K562 (cell line): ENCODE measurements at regions not wholly inside any gene's neighbourhood (a gene's known extent, or its start where the extent isn't known, plus 50 kb on each side); places are given as distances from the start of the nearest gene placed in this dataset.

Experiments used
- ATAC-seq: fragments of 200-7000 bp; cut with Tn5 transposase; 3 replicates; pipeline ENCODE4 v1.9.1; 2020; ENCODE audit warnings: moderate library complexity
- BruUV-seq: library from RNA; stranded (reverse); fragments of 400-500 nt; replicated peaks from 2 replicates; lab custom pipeline; 2021; lab: Mats Ljungman, UMichigan
- CTCF ChIA-PET: fragments of 300-600 bp; formaldehyde crosslinking; extraction: SDS; loops from one replicate; lab custom pipeline; 2021; ENCODE audit warnings: low intra/inter-chr PET ratio; lab: Yijun Ruan, JAX
- POLR2A ChIA-PET: fragments of 300-600, 350-650 bp; sonication (Branson Sonifier 250); formaldehyde crosslinking; extraction: SDS; loops from one replicate; lab custom pipeline; 2021; ENCODE audit warnings: antibody characterized with exemption, inconsistent platforms; lab: Yijun Ruan, JAX
- DNase-seq, 4 experiments: peaks; one replicate each; pipeline versions ENCODE4 v3.0.0 to v3.0.0-alpha.2; 2011 to 2018; ENCODE audit warnings: low spot score in 3 of 4, mixed read lengths in 3 of 4; ENCODE audit errors: extremely low read depth in 1 of 4
- FAIRE-seq: peaks from 2 replicates; lab custom pipeline; 2011; peaks lifted over from hg19 to GRCh38; lab: Jason Lieb, UNC
- H2AFZ ChIP-seq: 2 replicates; pipeline ENCODE4 v1.6.0; 2011; ENCODE audit warnings: low read depth, low read length, control low read depth, inconsistent platforms
- H3K27ac ChIP-seq: fragments of 200-600 bp; 3 replicates; pipeline ENCODE4 v1.8.0; 2011; ENCODE audit warnings: low read depth, mild to moderate bottlenecking, control low read depth, inconsistent platforms, low read length, moderate library complexity, mixed read lengths; ENCODE audit errors: extremely low read depth
- H3K27me3 ChIP-seq, 2 experiments: fragments of 300-600 bp in 1 of 2; 2 replicates in 1 of 2; 3 replicates in 1 of 2; pipeline versions ENCODE4 v1.6.0 to v1.8.0; 2011; ENCODE audit warnings: inconsistent platforms in 2 of 2, low read length in 2 of 2, mild to moderate bottlenecking in 1 of 2, mixed read lengths in 1 of 2, moderate library complexity in 1 of 2; ENCODE audit not compliant: control insufficient read depth in 2 of 2, insufficient read depth in 2 of 2
- H3K36me3 ChIP-seq: fragments of 300-600 bp; 3 replicates; pipeline ENCODE4 v1.8.0; 2011; ENCODE audit warnings: mild to moderate bottlenecking, low read length, inconsistent platforms; ENCODE audit not compliant: control insufficient read depth, insufficient read depth
- H3K4me1 ChIP-seq, 2 experiments: fragments of 200-600 bp in 1 of 2; replicated peaks in 1 of 2; 2 replicates in 1 of 2; 3 replicates in 1 of 2; pipeline versions ENCODE4 v1.5.1 to v1.8.0; 2011; ENCODE audit warnings: inconsistent platforms in 2 of 2, low read length in 2 of 2, mild to moderate bottlenecking in 1 of 2, mixed read lengths in 1 of 2, moderate library complexity in 1 of 2; ENCODE audit not compliant: control insufficient read depth in 2 of 2, insufficient read depth in 2 of 2
- H3K4me2 ChIP-seq: 2 replicates; pipeline ENCODE4 v1.6.1; 2011; ENCODE audit warnings: low read length, control low read depth, inconsistent platforms, mixed read lengths; ENCODE audit not compliant: insufficient read depth
- H3K4me3 ChIP-seq: fragments of 200-600 bp; sonication (generic), shearing (Covaris generic); 2 replicates; pipeline ENCODE4 v1.5.1; 2016; ENCODE audit warnings: control low read depth, inconsistent platforms
- H3K79me2 ChIP-seq: fragments of 200-600 bp; 3 replicates; pipeline ENCODE4 v1.8.0; 2011; ENCODE audit warnings: low read length, inconsistent platforms; ENCODE audit not compliant: control insufficient read depth, insufficient read depth
- H3K9ac ChIP-seq, 2 experiments: 2 replicates each; pipeline versions ENCODE4 v1.6.0 to v1.6.1; 2011; ENCODE audit warnings: low read depth in 2 of 2, low read length in 2 of 2, control low read depth in 1 of 2, inconsistent platforms in 1 of 2, mild to moderate bottlenecking in 1 of 2, mixed read lengths in 1 of 2; ENCODE audit not compliant: insufficient read depth in 1 of 2
- H3K9me1 ChIP-seq: one replicate; pipeline ENCODE4 v1.6.0; 2011; ENCODE audit warnings: inconsistent platforms, mild to moderate bottlenecking, low read length, moderate library complexity; ENCODE audit not compliant: control insufficient read depth, insufficient read depth
- H3K9me3 ChIP-seq: replicated peaks from 2 replicates; pipeline ENCODE4 v1.5.1; 2011; ENCODE audit warnings: low read depth, low read length, inconsistent platforms; ENCODE audit not compliant: control insufficient read depth, insufficient read depth
- H4K20me1 ChIP-seq: replicated peaks from 2 replicates; pipeline ENCODE4 v1.6.1; 2011; ENCODE audit warnings: low read length, inconsistent platforms, mixed read lengths; ENCODE audit not compliant: control insufficient read depth, insufficient read depth
- BHLHE40 ChIP-seq: IDR thresholded peaks from 2 replicates; pipeline ENCODE4 v1.6.1; 2011; ENCODE audit warnings: low read length, improper control_type of control experiment
- CAMTA2 ChIP-seq: fragments of 250-450 bp; sonication (Bioruptor Pico); conservative IDR thresholded peaks from 2 replicates; pipeline ENCODE4 v1.5.1; 2022
- ESRRB ChIP-seq: fragments of 250-450 bp; sonication (Bioruptor Pico); IDR thresholded peaks from 2 replicates; pipeline ENCODE4 v1.5.0; 2020; ENCODE audit warnings: mild to moderate bottlenecking, moderate library complexity, borderline replicate concordance
- HOXB6 ChIP-seq: fragments of 250-450 bp; sonication (Bioruptor Pico); IDR thresholded peaks from 2 replicates; pipeline ENCODE4 v1.5.1; 2022; ENCODE audit warnings: mild to moderate bottlenecking, borderline replicate concordance
- IFI16 ChIP-seq: fragments of 250-450 bp; sonication (Bioruptor Pico); IDR thresholded peaks from 2 replicates; pipeline ENCODE4 v2.1.2; 2022; ENCODE audit warnings: mild to moderate bottlenecking, inconsistent platforms
- KLF6 ChIP-seq: fragments of 250-450 bp; sonication (Bioruptor Pico); IDR thresholded peaks from 2 replicates; pipeline ENCODE4 v1.4.0; 2020; ENCODE audit warnings: mild to moderate bottlenecking, moderate library complexity, borderline replicate concordance
- LCOR ChIP-seq: sonication (generic); formaldehyde crosslinking; IDR thresholded peaks from 2 replicates; pipeline ENCODE4 v1.8.0; 2022; ENCODE audit warnings: mild to moderate bottlenecking, missing genetic modification reagents
- MAX ChIP-seq: sonication (generic); formaldehyde crosslinking; IDR thresholded peaks from 2 replicates; pipeline ENCODE4 v1.9.0; 2022; ENCODE audit warnings: mild to moderate bottlenecking, missing genetic modification reagents
- MTA1 ChIP-seq: fragments of 450-650 bp; IDR thresholded peaks from 2 replicates; pipeline ENCODE4 v1.6.1; 2017; ENCODE audit warnings: borderline replicate concordance
- RAD51 ChIP-seq: fragments of 450-650 bp; IDR thresholded peaks from 2 replicates; pipeline ENCODE4 v1.7.1; 2016; ENCODE audit warnings: low read depth, mild to moderate bottlenecking, borderline replicate concordance
- SPI1 ChIP-seq: IDR thresholded peaks from 2 replicates; pipeline ENCODE4 v1.6.1; 2011; ENCODE audit warnings: low read depth, low read length, control low read depth, borderline replicate concordance
- TAF1 ChIP-seq: IDR thresholded peaks from 2 replicates; pipeline ENCODE4 v1.6.1; 2011; ENCODE audit warnings: mild to moderate bottlenecking, low read length, moderate library complexity; ENCODE audit not compliant: insufficient read depth, control insufficient read depth, severe bottlenecking; ENCODE audit errors: extremely low read depth
- TAL1 ChIP-seq: fragments of 450-650 bp; IDR thresholded peaks from 2 replicates; pipeline ENCODE4 v1.6.1; 2016; ENCODE audit warnings: mild to moderate bottlenecking
- ZNF239 ChIP-seq: fragments of 250-450 bp; sonication (Bioruptor Pico); IDR thresholded peaks from 2 replicates; pipeline ENCODE4 v1.4.0; 2020; ENCODE audit warnings: mild to moderate bottlenecking
- ZNF785 ChIP-seq: fragments of 250-450 bp; sonication (Bioruptor Pico); IDR thresholded peaks from 2 replicates; pipeline ENCODE4 v1.4.0; 2020; ENCODE audit warnings: mild to moderate bottlenecking
- WGBS: fragments of 100-300 bp; shearing (Covaris generic); methylation state at CpG from one replicate; pipeline ENCODE4 v1.1.6; 2016; ENCODE audit warnings: low coverage, mixed read lengths; ENCODE audit not compliant: insufficient coverage; ENCODE audit errors: missing lambda C conversion rate; 5-methylcytosine and 5-hydroxymethylcytosine counted together
- in situ Hi-C: fragments of 300-500 bp; cut with MboI; formaldehyde crosslinking; loops from 4 replicates; pipeline ENCODE4 v1.15.0; 2018; ENCODE audit warnings: inconsistent platforms, mixed read lengths
- intact Hi-C: fragments of 100-400 bp; cut with micrococcal nuclease; formaldehyde crosslinking; loops from 2 replicates; pipeline ENCODE4 v1.14.2; 2022
- TF ChIP-seq, protein P1 (sequence below): fragments of 250-450 bp; sonication (Bioruptor Pico); IDR thresholded peaks from 2 replicates; pipeline ENCODE4 v1.5.0; 2020; ENCODE audit warnings: mild to moderate bottlenecking
- TF ChIP-seq, protein P2 (sequence below): IDR thresholded peaks from 3 replicates; pipeline ENCODE4 v1.6.1; 2011; ENCODE audit warnings: borderline replicate concordance, mild to moderate bottlenecking, moderate library complexity; ENCODE audit not compliant: insufficient read length; ENCODE audit errors: extremely low read depth
- TF ChIP-seq, protein P3 (sequence below): fragments of 250-450 bp; sonication (Bioruptor Pico); IDR thresholded peaks from 2 replicates; pipeline ENCODE4 v1.4.0; 2020
- TF ChIP-seq, protein P4 (sequence below): fragments of 450-650 bp; IDR thresholded peaks from 2 replicates; pipeline ENCODE4 v1.6.1; 2016; ENCODE audit warnings: missing biosample characterization, missing genetic modification characterization

- no peak overlapping the region for H3K4me2 ChIP-seq
- no TSS peak for BruUV-seq
- ATAC-seq, result no peak
- H3K9me3 ChIP-seq, result no peaks in the 10 kb centered on the region
- no peaks in the 10 kb centered on the region for H3K4me1 ChIP-seq
- H3K9ac ChIP-seq, result no peak overlapping the region
- ChIA-PET POLR2A (no interaction called here), CTCF (no interaction called here)
- intact Hi-C loops, result no loop called here
- 0% methylated on average over 3 of the region's 3 CpGs for WGBS
- no peak overlapping the region for H2AFZ ChIP-seq
- H3K9me1 ChIP-seq, result no peaks in the 10 kb centered on the region
- no peak for DNase-seq
- H4K20me1 ChIP-seq, result no peaks in the 10 kb centered on the region
- H3K27me3 ChIP-seq, result no peaks in the 10 kb centered on the region; a peak in 1 of 5 replicates
- H3K36me3 ChIP-seq, result no peaks in the 10 kb centered on the region
- no peak overlapping the region for H3K4me3 ChIP-seq
- in situ Hi-C loops, result no loop called here
- FAIRE-seq, result no peak
- no peak overlapping the region for H3K27ac ChIP-seq
- H3K79me2 ChIP-seq, result no peaks in the 10 kb centered on the region
- no peak for TF ChIP-seq IFI16 (CRISPR knock-in tag)
- TF ChIP-seq RAD51, result no peak
- no peak for TF ChIP-seq MTA1
- TF ChIP-seq TAF1, result no peak
- TF ChIP-seq TAL1, result no peak
- TF ChIP-seq KLF6 (CRISPR knock-in tag), result no peak
- TF ChIP-seq HOXB6 (CRISPR knock-in tag), result no peak
- TF ChIP-seq SPI1, result no peak
- TF ChIP-seq, protein P1, sequence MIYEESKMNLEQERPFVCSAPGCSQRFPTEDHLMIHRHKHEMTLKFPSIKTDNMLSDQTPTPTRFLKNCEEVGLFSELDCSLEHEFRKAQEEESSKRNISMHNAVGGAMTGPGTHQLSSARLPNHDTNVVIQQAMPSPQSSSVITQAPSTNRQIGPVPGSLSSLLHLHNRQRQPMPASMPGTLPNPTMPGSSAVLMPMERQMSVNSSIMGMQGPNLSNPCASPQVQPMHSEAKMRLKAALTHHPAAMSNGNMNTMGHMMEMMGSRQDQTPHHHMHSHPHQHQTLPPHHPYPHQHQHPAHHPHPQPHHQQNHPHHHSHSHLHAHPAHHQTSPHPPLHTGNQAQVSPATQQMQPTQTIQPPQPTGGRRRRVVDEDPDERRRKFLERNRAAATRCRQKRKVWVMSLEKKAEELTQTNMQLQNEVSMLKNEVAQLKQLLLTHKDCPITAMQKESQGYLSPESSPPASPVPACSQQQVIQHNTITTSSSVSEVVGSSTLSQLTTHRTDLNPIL, result no peak
- TF ChIP-seq ZNF785 (CRISPR knock-in tag), result no peak
- no peak for TF ChIP-seq LCOR (CRISPR knock-in tag)
- TF ChIP-seq CAMTA2 (CRISPR knock-in tag), result no peak
- no peak for TF ChIP-seq ESRRB (CRISPR knock-in tag)
- TF ChIP-seq, protein P2, sequence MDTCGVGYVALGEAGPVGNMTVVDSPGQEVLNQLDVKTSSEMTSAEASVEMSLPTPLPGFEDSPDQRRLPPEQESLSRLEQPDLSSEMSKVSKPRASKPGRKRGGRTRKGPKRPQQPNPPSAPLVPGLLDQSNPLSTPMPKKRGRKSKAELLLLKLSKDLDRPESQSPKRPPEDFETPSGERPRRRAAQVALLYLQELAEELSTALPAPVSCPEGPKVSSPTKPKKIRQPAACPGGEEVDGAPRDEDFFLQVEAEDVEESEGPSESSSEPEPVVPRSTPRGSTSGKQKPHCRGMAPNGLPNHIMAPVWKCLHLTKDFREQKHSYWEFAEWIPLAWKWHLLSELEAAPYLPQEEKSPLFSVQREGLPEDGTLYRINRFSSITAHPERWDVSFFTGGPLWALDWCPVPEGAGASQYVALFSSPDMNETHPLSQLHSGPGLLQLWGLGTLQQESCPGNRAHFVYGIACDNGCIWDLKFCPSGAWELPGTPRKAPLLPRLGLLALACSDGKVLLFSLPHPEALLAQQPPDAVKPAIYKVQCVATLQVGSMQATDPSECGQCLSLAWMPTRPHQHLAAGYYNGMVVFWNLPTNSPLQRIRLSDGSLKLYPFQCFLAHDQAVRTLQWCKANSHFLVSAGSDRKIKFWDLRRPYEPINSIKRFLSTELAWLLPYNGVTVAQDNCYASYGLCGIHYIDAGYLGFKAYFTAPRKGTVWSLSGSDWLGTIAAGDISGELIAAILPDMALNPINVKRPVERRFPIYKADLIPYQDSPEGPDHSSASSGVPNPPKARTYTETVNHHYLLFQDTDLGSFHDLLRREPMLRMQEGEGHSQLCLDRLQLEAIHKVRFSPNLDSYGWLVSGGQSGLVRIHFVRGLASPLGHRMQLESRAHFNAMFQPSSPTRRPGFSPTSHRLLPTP, result no peak
- TF ChIP-seq, protein P3, sequence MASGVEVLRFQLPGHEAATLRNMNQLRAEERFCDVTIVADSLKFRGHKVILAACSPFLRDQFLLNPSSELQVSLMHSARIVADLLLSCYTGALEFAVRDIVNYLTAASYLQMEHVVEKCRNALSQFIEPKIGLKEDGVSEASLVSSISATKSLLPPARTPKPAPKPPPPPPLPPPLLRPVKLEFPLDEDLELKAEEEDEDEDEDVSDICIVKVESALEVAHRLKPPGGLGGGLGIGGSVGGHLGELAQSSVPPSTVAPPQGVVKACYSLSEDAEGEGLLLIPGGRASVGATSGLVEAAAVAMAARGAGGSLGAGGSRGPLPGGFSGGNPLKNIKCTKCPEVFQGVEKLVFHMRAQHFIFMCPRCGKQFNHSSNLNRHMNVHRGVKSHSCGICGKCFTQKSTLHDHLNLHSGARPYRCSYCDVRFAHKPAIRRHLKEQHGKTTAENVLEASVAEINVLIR (CRISPR knock-in tag), result no peak
- no peak for TF ChIP-seq BHLHE40
- TF ChIP-seq, protein P4, sequence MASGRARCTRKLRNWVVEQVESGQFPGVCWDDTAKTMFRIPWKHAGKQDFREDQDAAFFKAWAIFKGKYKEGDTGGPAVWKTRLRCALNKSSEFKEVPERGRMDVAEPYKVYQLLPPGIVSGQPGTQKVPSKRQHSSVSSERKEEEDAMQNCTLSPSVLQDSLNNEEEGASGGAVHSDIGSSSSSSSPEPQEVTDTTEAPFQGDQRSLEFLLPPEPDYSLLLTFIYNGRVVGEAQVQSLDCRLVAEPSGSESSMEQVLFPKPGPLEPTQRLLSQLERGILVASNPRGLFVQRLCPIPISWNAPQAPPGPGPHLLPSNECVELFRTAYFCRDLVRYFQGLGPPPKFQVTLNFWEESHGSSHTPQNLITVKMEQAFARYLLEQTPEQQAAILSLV (tag), result no peak
- TF ChIP-seq ZNF239, result no peak
- TF ChIP-seq MAX (CRISPR knock-in tag), result no peak
Observed at GRCh38 chr11:11171285-11171684, 181.8 kb downstream of the CSNK2A3 start.
